ENCODE measurements at regions not wholly inside any gene's neighbourhood (a gene's known extent, or its start where the extent isn't known, plus 50 kb on each side); places are given as distances from the start of the nearest gene placed in this dataset.

DNA sequence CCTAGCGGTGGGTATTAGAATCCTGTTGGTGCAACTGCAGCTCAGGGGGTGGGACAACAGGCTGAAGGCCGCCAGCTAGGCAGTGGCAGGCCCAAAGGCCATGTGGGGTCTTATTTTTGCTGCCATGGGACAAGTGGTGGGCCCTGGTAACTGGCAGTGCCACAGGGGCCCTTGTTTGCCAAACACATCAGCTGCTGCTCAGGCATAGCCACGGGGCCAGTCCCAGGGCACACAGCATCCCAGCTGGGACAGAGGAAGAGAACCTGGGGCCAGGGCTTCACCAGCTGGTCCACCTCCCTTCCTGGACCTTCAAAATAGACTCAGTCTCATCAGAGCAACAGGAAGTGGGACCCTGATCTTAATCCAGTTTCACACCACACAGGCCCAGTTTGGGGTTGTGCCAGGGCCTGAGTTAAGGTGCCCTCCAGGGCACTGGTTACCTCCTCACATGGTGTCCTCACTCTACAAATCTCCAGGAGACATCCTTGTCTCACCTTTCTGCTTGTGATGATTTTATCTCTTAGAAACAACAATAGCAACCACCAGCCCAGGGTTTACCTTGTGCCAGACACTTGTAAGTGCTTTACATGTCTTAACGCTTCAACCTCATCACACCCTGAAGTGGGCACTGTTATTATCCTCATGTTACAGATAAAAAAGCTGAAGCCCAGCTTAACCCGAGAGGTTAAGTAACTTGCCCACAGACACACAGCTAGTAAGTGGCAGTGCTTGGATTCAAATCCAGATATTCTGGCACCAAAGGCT lies 98.5 kb downstream of the GYPC start:
- H3K4me3 ChIP-seq (replicated peaks; ENCODE audit: insufficient read depth, low read length) = no peak overlapping the region
- no peak for DNase-seq (ENCODE audit: low read depth in 1 of 2, low spot score in 1 of 2)
- TF ChIP-seq, protein P1, sequence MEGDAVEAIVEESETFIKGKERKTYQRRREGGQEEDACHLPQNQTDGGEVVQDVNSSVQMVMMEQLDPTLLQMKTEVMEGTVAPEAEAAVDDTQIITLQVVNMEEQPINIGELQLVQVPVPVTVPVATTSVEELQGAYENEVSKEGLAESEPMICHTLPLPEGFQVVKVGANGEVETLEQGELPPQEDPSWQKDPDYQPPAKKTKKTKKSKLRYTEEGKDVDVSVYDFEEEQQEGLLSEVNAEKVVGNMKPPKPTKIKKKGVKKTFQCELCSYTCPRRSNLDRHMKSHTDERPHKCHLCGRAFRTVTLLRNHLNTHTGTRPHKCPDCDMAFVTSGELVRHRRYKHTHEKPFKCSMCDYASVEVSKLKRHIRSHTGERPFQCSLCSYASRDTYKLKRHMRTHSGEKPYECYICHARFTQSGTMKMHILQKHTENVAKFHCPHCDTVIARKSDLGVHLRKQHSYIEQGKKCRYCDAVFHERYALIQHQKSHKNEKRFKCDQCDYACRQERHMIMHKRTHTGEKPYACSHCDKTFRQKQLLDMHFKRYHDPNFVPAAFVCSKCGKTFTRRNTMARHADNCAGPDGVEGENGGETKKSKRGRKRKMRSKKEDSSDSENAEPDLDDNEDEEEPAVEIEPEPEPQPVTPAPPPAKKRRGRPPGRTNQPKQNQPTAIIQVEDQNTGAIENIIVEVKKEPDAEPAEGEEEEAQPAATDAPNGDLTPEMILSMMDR (IDR thresholded peaks at IDR 0.05; ENCODE audit: insufficient read depth, low read length) = no peak
- TF ChIP-seq GABPA (IDR thresholded peaks at IDR 0.05; ENCODE audit: low read depth) = no peak
- TF ChIP-seq POLR2AphosphoS5 (IDR thresholded peaks at IDR 0.05; ENCODE audit: low read depth) = no peak
- TF ChIP-seq, protein P2, sequence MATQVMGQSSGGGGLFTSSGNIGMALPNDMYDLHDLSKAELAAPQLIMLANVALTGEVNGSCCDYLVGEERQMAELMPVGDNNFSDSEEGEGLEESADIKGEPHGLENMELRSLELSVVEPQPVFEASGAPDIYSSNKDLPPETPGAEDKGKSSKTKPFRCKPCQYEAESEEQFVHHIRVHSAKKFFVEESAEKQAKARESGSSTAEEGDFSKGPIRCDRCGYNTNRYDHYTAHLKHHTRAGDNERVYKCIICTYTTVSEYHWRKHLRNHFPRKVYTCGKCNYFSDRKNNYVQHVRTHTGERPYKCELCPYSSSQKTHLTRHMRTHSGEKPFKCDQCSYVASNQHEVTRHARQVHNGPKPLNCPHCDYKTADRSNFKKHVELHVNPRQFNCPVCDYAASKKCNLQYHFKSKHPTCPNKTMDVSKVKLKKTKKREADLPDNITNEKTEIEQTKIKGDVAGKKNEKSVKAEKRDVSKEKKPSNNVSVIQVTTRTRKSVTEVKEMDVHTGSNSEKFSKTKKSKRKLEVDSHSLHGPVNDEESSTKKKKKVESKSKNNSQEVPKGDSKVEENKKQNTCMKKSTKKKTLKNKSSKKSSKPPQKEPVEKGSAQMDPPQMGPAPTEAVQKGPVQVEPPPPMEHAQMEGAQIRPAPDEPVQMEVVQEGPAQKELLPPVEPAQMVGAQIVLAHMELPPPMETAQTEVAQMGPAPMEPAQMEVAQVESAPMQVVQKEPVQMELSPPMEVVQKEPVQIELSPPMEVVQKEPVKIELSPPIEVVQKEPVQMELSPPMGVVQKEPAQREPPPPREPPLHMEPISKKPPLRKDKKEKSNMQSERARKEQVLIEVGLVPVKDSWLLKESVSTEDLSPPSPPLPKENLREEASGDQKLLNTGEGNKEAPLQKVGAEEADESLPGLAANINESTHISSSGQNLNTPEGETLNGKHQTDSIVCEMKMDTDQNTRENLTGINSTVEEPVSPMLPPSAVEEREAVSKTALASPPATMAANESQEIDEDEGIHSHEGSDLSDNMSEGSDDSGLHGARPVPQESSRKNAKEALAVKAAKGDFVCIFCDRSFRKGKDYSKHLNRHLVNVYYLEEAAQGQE (IDR thresholded peaks at IDR 0.05; ENCODE audit: insufficient replicate concordance, low read depth) = no peak
- TF ChIP-seq SPI1 (IDR thresholded peaks at IDR 0.05; ENCODE audit: borderline replicate concordance, low read depth) = no peak
- no peaks in the 10 kb centered on the region for H3K27me3 ChIP-seq (ENCODE audit: insufficient read depth, poor library complexity, severe bottlenecking)
- H3K27ac ChIP-seq (replicated peaks) = no peak overlapping the region

DNA sequence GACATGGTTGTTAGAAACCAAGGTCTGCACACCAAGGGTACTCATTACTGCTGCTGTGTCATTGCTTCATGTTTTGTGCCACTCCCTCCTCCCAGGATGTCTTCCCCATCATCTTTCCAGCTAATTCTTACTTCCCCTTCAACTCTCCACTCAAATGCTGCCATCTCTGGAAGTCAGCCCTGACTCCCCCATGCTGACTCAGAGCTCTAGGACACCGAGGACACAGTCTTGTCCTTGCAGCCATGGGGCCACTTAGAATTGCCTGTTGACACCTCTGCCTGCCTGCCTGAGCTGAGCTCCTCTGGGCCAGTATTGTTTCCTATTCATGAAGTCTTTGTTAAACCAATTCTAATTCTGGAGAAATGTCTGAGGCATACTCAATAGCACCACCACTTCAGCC lies 100.2 kb downstream of the GYPC start:
- TF ChIP-seq POLR2AphosphoS5 (IDR thresholded peaks at IDR 0.05; ENCODE audit: low read depth) (no peak), GABPA (IDR thresholded peaks at IDR 0.05; ENCODE audit: low read depth) (no peak)
- DNase-seq (ENCODE audit: low read depth in 1 of 2, low spot score in 1 of 2) = no peak
- H3K27ac ChIP-seq (replicated peaks) = no peak overlapping the region
- no peak overlapping the region for H3K4me3 ChIP-seq (replicated peaks; ENCODE audit: insufficient read depth, low read length)
- no peaks in the 10 kb centered on the region for H3K27me3 ChIP-seq (ENCODE audit: insufficient read depth, poor library complexity, severe bottlenecking)

DNA sequence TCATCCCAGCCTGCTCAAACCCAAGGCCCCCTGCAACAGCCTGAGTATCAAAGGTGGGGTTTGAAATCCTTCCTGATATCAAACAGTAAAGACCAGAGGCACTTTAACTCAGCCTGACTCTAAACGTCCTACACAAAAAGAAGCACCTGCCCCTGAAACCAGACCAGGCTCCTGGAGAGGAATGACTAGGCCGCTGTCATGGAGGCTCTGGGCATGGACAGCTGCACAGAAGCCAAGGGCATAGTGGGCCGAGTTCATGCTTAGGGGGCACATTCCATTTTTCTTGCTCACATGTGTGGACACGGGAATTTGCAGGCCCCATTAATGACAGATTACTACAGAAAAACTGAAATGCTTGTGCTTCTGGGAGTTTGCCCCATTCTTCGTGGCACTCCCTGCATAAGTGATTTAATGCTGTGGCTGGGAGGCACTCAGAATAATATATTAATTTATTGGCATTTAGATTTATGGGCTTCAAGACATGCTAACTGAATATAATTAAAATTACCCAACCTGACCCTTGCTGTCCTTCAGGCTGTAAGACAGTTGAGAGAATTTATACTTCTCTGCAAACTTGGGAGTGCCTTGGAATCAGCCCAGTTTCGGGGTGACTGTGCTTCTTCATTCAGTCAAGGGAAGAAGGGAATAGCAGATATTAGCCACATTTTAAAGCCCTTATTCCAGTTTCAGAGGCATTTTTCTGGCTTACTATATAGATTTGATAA lies 105.5 kb downstream of the GYPC start:
- no peak overlapping the region for H3K27ac ChIP-seq (replicated peaks)
- H3K27me3 ChIP-seq (ENCODE audit: insufficient read depth, poor library complexity, severe bottlenecking) = no peaks in the 10 kb centered on the region
- no peak for DNase-seq (ENCODE audit: low read depth in 1 of 2, low spot score in 1 of 2)
- H3K4me3 ChIP-seq (replicated peaks; ENCODE audit: insufficient read depth, low read length) = no peak overlapping the region
- TF ChIP-seq, protein P1 (IDR thresholded peaks at IDR 0.05; ENCODE audit: insufficient read depth, low read length) = no peak
- TF ChIP-seq SPI1 (IDR thresholded peaks at IDR 0.05; ENCODE audit: borderline replicate concordance, low read depth) (no peak), POLR2AphosphoS5 (IDR thresholded peaks at IDR 0.05; ENCODE audit: low read depth) (no peak), GABPA (IDR thresholded peaks at IDR 0.05; ENCODE audit: low read depth) (no peak)
- TF ChIP-seq, protein P2 (IDR thresholded peaks at IDR 0.05; ENCODE audit: insufficient replicate concordance, low read depth) = no peak
